Osteoblast (primary cell): ENCODE measurements at regions not wholly inside any gene's neighbourhood (a gene's known extent, or its start where the extent isn't known, plus 50 kb on each side); places are given as distances from the start of the nearest gene placed in this dataset.

Experiments used
- DNase-seq: peaks from one replicate; pipeline ENCODE4 v3.0.0; 2011; ENCODE audit warnings: low spot score, mixed read lengths; ENCODE audit not compliant: insufficient read length; ENCODE audit errors: missing footprints
- H2AFZ ChIP-seq: 2 replicates; pipeline ENCODE4 v1.6.0; 2011; ENCODE audit warnings: mild to moderate bottlenecking, low read length
- H3K27ac ChIP-seq: 2 replicates; pipeline ENCODE4 v1.5.1; 2011; ENCODE audit warnings: mild to moderate bottlenecking, low read depth, low read length, moderate library complexity
- H3K27me3 ChIP-seq: 2 replicates; pipeline ENCODE4 v1.6.0; 2012; ENCODE audit warnings: mild to moderate bottlenecking, control low read depth, inconsistent platforms, low read length, moderate library complexity; ENCODE audit not compliant: insufficient read depth
- H3K36me3 ChIP-seq: 2 replicates; pipeline ENCODE4 v1.5.1; 2011; ENCODE audit warnings: mild to moderate bottlenecking, low read length, control low read depth, moderate library complexity; ENCODE audit not compliant: insufficient read depth
- H3K4me1 ChIP-seq: 2 replicates; pipeline ENCODE4 v1.5.1; 2011; ENCODE audit warnings: mild to moderate bottlenecking, low read length, control low read depth, moderate library complexity; ENCODE audit not compliant: insufficient read depth
- H3K4me2 ChIP-seq: 2 replicates; pipeline ENCODE4 v1.6.0; 2011; ENCODE audit warnings: mild to moderate bottlenecking, low read length; ENCODE audit not compliant: insufficient read depth
- H3K4me3 ChIP-seq: fragments of 200-600 bp; sonication (generic); 3 replicates; pipeline ENCODE4 v1.5.1; 2012; ENCODE audit warnings: mild to moderate bottlenecking, low read length, inconsistent platforms; ENCODE audit not compliant: insufficient read depth
- H3K79me2 ChIP-seq: 2 replicates; pipeline ENCODE4 v1.6.0; 2012; ENCODE audit warnings: mild to moderate bottlenecking, low read length, control low read depth, inconsistent platforms; ENCODE audit not compliant: insufficient read depth
- H3K9me3 ChIP-seq: 2 replicates; pipeline ENCODE4 v1.5.1; 2011; ENCODE audit warnings: low read depth, low read length, control low read depth
- H4K20me1 ChIP-seq: 2 replicates; pipeline ENCODE4 v1.6.0; 2012; ENCODE audit warnings: mild to moderate bottlenecking, low read length, control low read depth; ENCODE audit not compliant: insufficient read depth
- CTCF ChIP-seq: IDR thresholded peaks from 2 replicates; pipeline ENCODE4 v1.5.1; 2011; ENCODE audit warnings: mild to moderate bottlenecking, low read depth, low read length, moderate library complexity; ENCODE audit errors: extremely low read depth

GRCh38 chr11:16494918-16495691 is 138.8 kb upstream of the SOX6 start:
- H3K9me3 ChIP-seq, result no peaks in the 10 kb centered on the region
- H3K36me3 ChIP-seq, result no peaks in the 10 kb centered on the region
- no peak for DNase-seq
- no peaks in the 10 kb centered on the region for H4K20me1 ChIP-seq
- no peak for TF ChIP-seq CTCF
- no peaks in the 10 kb centered on the region for H3K79me2 ChIP-seq
- no peak overlapping the region for H3K4me2 ChIP-seq
- H3K4me3 ChIP-seq, result no peak overlapping the region
- no peak overlapping the region for H3K27ac ChIP-seq
- no peak overlapping the region for H2AFZ ChIP-seq
- no peaks in the 10 kb centered on the region for H3K27me3 ChIP-seq
- H3K4me1 ChIP-seq, result no peaks in the 10 kb centered on the region

GRCh38 chr11:16484434-16484833 is 128.1 kb upstream of the SOX6 start:
- Histone ChIP-seq H3K27me3 (no peaks in the 10 kb centered on the region), H2AFZ (no peak overlapping the region), H3K9me3 (no peaks in the 10 kb centered on the region), H3K27ac (no peak overlapping the region), H3K79me2 (no peaks in the 10 kb centered on the region), H3K4me1 (no peaks in the 10 kb centered on the region), H3K36me3 (no peaks in the 10 kb centered on the region), H3K4me3 (no peak overlapping the region), H3K4me2 (no peak overlapping the region), H4K20me1 (no peaks in the 10 kb centered on the region)
- no peak for DNase-seq
- no peak for TF ChIP-seq CTCF

- H3K4me1 ChIP-seq, result no peaks in the 10 kb centered on the region
Measured at GRCh38 chr11:16474659-16475058, 118.3 kb upstream of the SOX6 start.

More at GRCh38 chr11:16474659-16475058, 118.3 kb upstream of the SOX6 start:
- no peak overlapping the region for H3K4me3 ChIP-seq
- TF ChIP-seq CTCF, result no peak
- no peaks in the 10 kb centered on the region for H3K79me2 ChIP-seq
- H3K27me3 ChIP-seq, result no peaks in the 10 kb centered on the region
- no peak for DNase-seq
- H2AFZ ChIP-seq, result no peak overlapping the region
- no peak overlapping the region for H3K27ac ChIP-seq
- no peaks in the 10 kb centered on the region for H3K36me3 ChIP-seq
- H3K4me2 ChIP-seq, result no peak overlapping the region
- no peaks in the 10 kb centered on the region for H3K9me3 ChIP-seq
- H4K20me1 ChIP-seq, result no peaks in the 10 kb centered on the region
